ENCODE measurements at regions not wholly inside any gene's neighbourhood (a gene's known extent, or its start where the extent isn't known, plus 50 kb on each side); places are given as distances from the start of the nearest gene placed in this dataset.

GRCh38 chr14:100381395-100382105 is 58.4 kb downstream of the SLC25A47 start:
- Histone ChIP-seq H4K20me1 (ENCODE audit: insufficient read depth, low read length) (no peaks in the 10 kb centered on the region), H3K4me2 (ENCODE audit: low read length) (no peak overlapping the region), H3K4me3 (ENCODE audit: low read length) (no peak overlapping the region), H3K9ac (ENCODE audit: low read length) (no peak overlapping the region), H3K79me2 (ENCODE audit: low read length) (no peaks in the 10 kb centered on the region), H3K4me1 (ENCODE audit: low read length) (peaks cover 16% of the 10 kb centered on the region), H2AFZ (ENCODE audit: low read depth, low read length) (no peak overlapping the region), H3K27me3 (ENCODE audit: low read depth, low read length) (no peaks in the 10 kb centered on the region), H3K27ac (ENCODE audit: low read length) (no peak overlapping the region), H3K9me3 (ENCODE audit: insufficient read depth, low read length) (no peaks in the 10 kb centered on the region), H3K36me3 (replicated peaks; ENCODE audit: low read depth, low read length) (no peaks in the 10 kb centered on the region)
- TF ChIP-seq, protein P1, sequence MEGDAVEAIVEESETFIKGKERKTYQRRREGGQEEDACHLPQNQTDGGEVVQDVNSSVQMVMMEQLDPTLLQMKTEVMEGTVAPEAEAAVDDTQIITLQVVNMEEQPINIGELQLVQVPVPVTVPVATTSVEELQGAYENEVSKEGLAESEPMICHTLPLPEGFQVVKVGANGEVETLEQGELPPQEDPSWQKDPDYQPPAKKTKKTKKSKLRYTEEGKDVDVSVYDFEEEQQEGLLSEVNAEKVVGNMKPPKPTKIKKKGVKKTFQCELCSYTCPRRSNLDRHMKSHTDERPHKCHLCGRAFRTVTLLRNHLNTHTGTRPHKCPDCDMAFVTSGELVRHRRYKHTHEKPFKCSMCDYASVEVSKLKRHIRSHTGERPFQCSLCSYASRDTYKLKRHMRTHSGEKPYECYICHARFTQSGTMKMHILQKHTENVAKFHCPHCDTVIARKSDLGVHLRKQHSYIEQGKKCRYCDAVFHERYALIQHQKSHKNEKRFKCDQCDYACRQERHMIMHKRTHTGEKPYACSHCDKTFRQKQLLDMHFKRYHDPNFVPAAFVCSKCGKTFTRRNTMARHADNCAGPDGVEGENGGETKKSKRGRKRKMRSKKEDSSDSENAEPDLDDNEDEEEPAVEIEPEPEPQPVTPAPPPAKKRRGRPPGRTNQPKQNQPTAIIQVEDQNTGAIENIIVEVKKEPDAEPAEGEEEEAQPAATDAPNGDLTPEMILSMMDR (IDR thresholded peaks at IDR 0.05; ENCODE audit: low read depth, low read length), result no peak
- TF ChIP-seq EZH2phosphoT487 (IDR thresholded peaks at IDR 0.05; ENCODE audit: low read depth), result no peak

DNA sequence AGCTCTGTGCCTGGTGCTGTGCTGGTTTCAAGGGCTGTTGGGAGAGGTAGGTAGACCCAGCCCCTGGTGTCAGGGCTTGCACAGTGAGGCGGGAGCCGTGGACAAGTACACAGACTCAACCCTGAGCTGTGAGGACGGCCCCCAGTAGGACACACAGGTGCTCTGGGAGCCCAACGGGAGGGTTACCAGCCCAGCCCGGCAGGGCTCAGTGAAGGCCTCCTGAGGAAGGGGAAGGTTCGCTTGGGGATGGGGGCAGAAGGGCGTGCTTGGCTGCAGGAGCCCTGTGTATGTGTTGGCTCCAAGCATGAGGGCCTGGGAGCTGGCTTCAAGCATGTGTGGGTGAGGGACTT is 58.9 kb downstream of the SLC25A47 start:
- H3K36me3 ChIP-seq (replicated peaks; ENCODE audit: low read depth, low read length), result no peaks in the 10 kb centered on the region
- H3K79me2 ChIP-seq (ENCODE audit: low read length), result no peaks in the 10 kb centered on the region
- H4K20me1 ChIP-seq (ENCODE audit: insufficient read depth, low read length), result no peaks in the 10 kb centered on the region
- TF ChIP-seq, protein P1 (IDR thresholded peaks at IDR 0.05; ENCODE audit: low read depth, low read length), result no peak
- no peak for TF ChIP-seq EZH2phosphoT487 (IDR thresholded peaks at IDR 0.05; ENCODE audit: low read depth)
- no peak overlapping the region for H3K9ac ChIP-seq (ENCODE audit: low read length)
- H2AFZ ChIP-seq (ENCODE audit: low read depth, low read length), result no peak overlapping the region
- no peaks in the 10 kb centered on the region for H3K9me3 ChIP-seq (ENCODE audit: insufficient read depth, low read length)
- no peak overlapping the region for H3K4me3 ChIP-seq (ENCODE audit: low read length)
- H3K4me2 ChIP-seq (ENCODE audit: low read length), result no peak overlapping the region
- H3K27ac ChIP-seq (ENCODE audit: low read length), result no peak overlapping the region
- H3K4me1 ChIP-seq (ENCODE audit: low read length), result peaks cover 15% of the 10 kb centered on the region
- H3K27me3 ChIP-seq (ENCODE audit: low read depth, low read length), result no peaks in the 10 kb centered on the region

DNA sequence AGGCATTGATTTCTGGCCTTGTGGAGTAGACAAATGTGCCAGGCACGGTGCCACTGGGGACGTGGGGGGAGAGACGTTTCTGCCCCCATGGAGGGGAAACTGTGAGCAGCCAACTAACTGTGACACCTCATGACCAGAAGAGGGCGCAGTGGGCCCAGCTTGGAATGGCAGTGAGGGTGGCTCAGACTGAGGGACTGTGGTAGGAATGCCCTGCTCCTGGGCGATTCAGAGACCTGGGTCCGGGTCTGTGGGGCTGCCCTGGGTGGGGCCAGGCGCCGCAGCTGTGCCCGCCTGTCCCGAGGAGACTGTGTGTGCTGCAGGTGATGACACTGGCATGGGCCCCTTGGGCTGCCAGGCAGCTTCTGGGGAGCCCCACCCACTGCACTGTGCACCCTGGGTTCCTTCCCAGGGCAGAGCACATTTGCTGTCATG is 60.6 kb downstream of the SLC25A47 start:
- Histone ChIP-seq H3K4me1 (ENCODE audit: low read length) (peaks cover 8% of the 10 kb centered on the region), H3K9ac (ENCODE audit: low read length) (no peak overlapping the region), H3K4me3 (ENCODE audit: low read length) (no peak overlapping the region), H3K4me2 (ENCODE audit: low read length) (peak overlapping the region; percentile 7), H4K20me1 (ENCODE audit: insufficient read depth, low read length) (no peaks in the 10 kb centered on the region), H3K79me2 (ENCODE audit: low read length) (no peaks in the 10 kb centered on the region), H3K27me3 (ENCODE audit: low read depth, low read length) (no peaks in the 10 kb centered on the region), H2AFZ (ENCODE audit: low read depth, low read length) (no peak overlapping the region), H3K27ac (ENCODE audit: low read length) (no peak overlapping the region), H3K9me3 (ENCODE audit: insufficient read depth, low read length) (no peaks in the 10 kb centered on the region), H3K36me3 (replicated peaks; ENCODE audit: low read depth, low read length) (no peaks in the 10 kb centered on the region)
- TF ChIP-seq EZH2phosphoT487 (IDR thresholded peaks at IDR 0.05; ENCODE audit: low read depth), result no peak
- TF ChIP-seq, protein P1 (IDR thresholded peaks at IDR 0.05; ENCODE audit: low read depth, low read length), result peak; percentile 90

DNA sequence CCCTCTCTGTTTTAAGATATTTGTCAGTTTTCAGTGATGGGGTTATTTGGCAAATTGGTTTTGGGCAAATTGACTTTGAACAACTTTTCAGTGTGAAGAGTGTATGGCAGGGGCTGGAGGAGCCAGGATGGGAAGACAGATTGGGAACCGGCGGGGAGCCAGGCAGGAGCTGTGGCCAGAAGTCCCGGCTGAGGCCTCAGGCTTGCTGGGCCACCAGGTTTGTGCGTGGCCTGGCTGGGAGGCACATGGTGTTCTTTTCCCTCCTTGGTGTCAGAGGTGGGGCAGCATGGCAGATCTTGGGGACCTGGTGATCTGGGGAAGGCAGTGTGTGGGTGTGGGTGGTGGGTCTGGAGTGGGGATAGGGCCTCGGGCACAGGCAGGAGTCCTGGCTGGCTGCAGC is 61.1 kb downstream of the SLC25A47 start:
- Histone ChIP-seq H3K27ac (ENCODE audit: low read length) (no peak overlapping the region), H3K4me3 (ENCODE audit: low read length) (no peak overlapping the region), H3K9ac (ENCODE audit: low read length) (no peak overlapping the region), H3K4me2 (ENCODE audit: low read length) (no peak overlapping the region), H4K20me1 (ENCODE audit: insufficient read depth, low read length) (no peaks in the 10 kb centered on the region), H2AFZ (ENCODE audit: low read depth, low read length) (no peak overlapping the region), H3K79me2 (ENCODE audit: low read length) (no peaks in the 10 kb centered on the region), H3K36me3 (replicated peaks; ENCODE audit: low read depth, low read length) (no peaks in the 10 kb centered on the region), H3K27me3 (ENCODE audit: low read depth, low read length) (no peaks in the 10 kb centered on the region), H3K9me3 (ENCODE audit: insufficient read depth, low read length) (no peaks in the 10 kb centered on the region), H3K4me1 (ENCODE audit: low read length) (peaks cover 8% of the 10 kb centered on the region)
- TF ChIP-seq, protein P1 (IDR thresholded peaks at IDR 0.05; ENCODE audit: low read depth, low read length), result no peak
- no peak for TF ChIP-seq EZH2phosphoT487 (IDR thresholded peaks at IDR 0.05; ENCODE audit: low read depth)

All from OCI-LY3 (cell line).